ENCODE measurements at regions not wholly inside any gene's neighbourhood (a gene's known extent, or its start where the extent isn't known, plus 50 kb on each side); places are given as distances from the start of the nearest gene placed in this dataset.

- intact Hi-C loops (cut with micrococcal nuclease), result no loop called here
- ChIA-PET POLR2A (no interaction called here), CTCF (no interaction called here)
- H3K4me3 Mint-ChIP-seq, result no peak overlapping the region
- H3K9me3 Mint-ChIP-seq, result peaks cover 37% of the 10 kb centered on the region
- H3K27ac Mint-ChIP-seq, result no peak overlapping the region
- peaks cover 12% of the 10 kb centered on the region for H3K36me3 Mint-ChIP-seq
- H3K4me1 Mint-ChIP-seq (ENCODE audit: low read depth), result no peaks in the 10 kb centered on the region
- no peak for DNase-seq
- no peaks in the 10 kb centered on the region for H3K27me3 Mint-ChIP-seq
Observed at GRCh38 chr4:148530114-148530513, 87.9 kb upstream of the NR3C2 start.

- peaks cover 2% of the 10 kb centered on the region for H3K36me3 Mint-ChIP-seq
- intact Hi-C loops (cut with micrococcal nuclease), result no loop called here
- POLR2A ChIA-PET, result no interaction called here
- CTCF ChIA-PET, result no interaction called here
- H3K9me3 Mint-ChIP-seq, result peaks cover 14% of the 10 kb centered on the region
- no peak overlapping the region for H3K27ac Mint-ChIP-seq
- no peaks in the 10 kb centered on the region for H3K4me1 Mint-ChIP-seq (ENCODE audit: low read depth)
- DNase-seq, result no peak
- no peaks in the 10 kb centered on the region for H3K27me3 Mint-ChIP-seq
- no peak overlapping the region for H3K4me3 Mint-ChIP-seq
Observed at GRCh38 chr4:148527571-148527970, 85.4 kb upstream of the NR3C2 start.

- DNase-seq, result no peak
- H3K27ac Mint-ChIP-seq, result no peak overlapping the region
- no peak overlapping the region for H3K4me3 Mint-ChIP-seq
- H3K36me3 Mint-ChIP-seq, result peaks cover 2% of the 10 kb centered on the region
- H3K4me1 Mint-ChIP-seq (ENCODE audit: low read depth), result no peaks in the 10 kb centered on the region
- POLR2A ChIA-PET, result no interaction called here
- H3K27me3 Mint-ChIP-seq, result no peaks in the 10 kb centered on the region
- CTCF ChIA-PET, result no interaction called here
- intact Hi-C loops (cut with micrococcal nuclease), result no loop called here
- peaks cover 3% of the 10 kb centered on the region for H3K9me3 Mint-ChIP-seq
Observed at GRCh38 chr4:148522995-148523394, 80.8 kb upstream of the NR3C2 start.

- no peaks in the 10 kb centered on the region for H3K27me3 Mint-ChIP-seq
- H3K27ac Mint-ChIP-seq, result no peak overlapping the region
- H3K9me3 Mint-ChIP-seq, result peaks cover 17% of the 10 kb centered on the region
- intact Hi-C loops (cut with micrococcal nuclease), result no loop called here
- H3K4me3 Mint-ChIP-seq, result no peak overlapping the region
- ChIA-PET POLR2A (no interaction called here), CTCF (no interaction called here)
- DNase-seq, result no peak
- H3K36me3 Mint-ChIP-seq, result peaks cover 2% of the 10 kb centered on the region
- H3K4me1 Mint-ChIP-seq (ENCODE audit: low read depth), result no peaks in the 10 kb centered on the region
Observed at GRCh38 chr4:148515248-148515647, 73.0 kb upstream of the NR3C2 start.

- Mint-ChIP-seq H3K9me3 (peaks cover 15% of the 10 kb centered on the region), H3K27me3 (no peaks in the 10 kb centered on the region), H3K36me3 (peaks cover 2% of the 10 kb centered on the region), H3K4me3 (no peak overlapping the region), H3K4me1 (ENCODE audit: low read depth) (no peaks in the 10 kb centered on the region), H3K27ac (no peak overlapping the region)
- ChIA-PET CTCF (no interaction called here), POLR2A (no interaction called here)
- intact Hi-C loops (cut with micrococcal nuclease), result no loop called here
- DNase-seq, result no peak
Observed at GRCh38 chr4:148514581-148514980, 72.4 kb upstream of the NR3C2 start.

GRCh38 chr4:148514041-148514440, 71.8 kb upstream of the NR3C2 start:
- Mint-ChIP-seq H3K27me3 (no peaks in the 10 kb centered on the region), H3K4me3 (no peak overlapping the region), H3K36me3 (no peaks in the 10 kb centered on the region), H3K4me1 (ENCODE audit: low read depth) (no peaks in the 10 kb centered on the region), H3K27ac (no peak overlapping the region), H3K9me3 (peaks cover 14% of the 10 kb centered on the region)
- intact Hi-C loops (cut with micrococcal nuclease), result no loop called here
- DNase-seq, result no peak
- CTCF ChIA-PET, result no interaction called here
- POLR2A ChIA-PET, result no interaction called here

GRCh38 chr4:148510211-148510610, 68.0 kb upstream of the NR3C2 start:
- intact Hi-C loops (cut with micrococcal nuclease), result no loop called here
- H3K36me3 Mint-ChIP-seq, result no peaks in the 10 kb centered on the region
- no peak overlapping the region for H3K4me3 Mint-ChIP-seq
- ChIA-PET CTCF (no interaction called here), POLR2A (no interaction called here)
- H3K9me3 Mint-ChIP-seq, result no peaks in the 10 kb centered on the region
- no peaks in the 10 kb centered on the region for H3K4me1 Mint-ChIP-seq (ENCODE audit: low read depth)
- DNase-seq, result no peak
- H3K27me3 Mint-ChIP-seq, result no peaks in the 10 kb centered on the region
- no peak overlapping the region for H3K27ac Mint-ChIP-seq

- H3K4me3 Mint-ChIP-seq, result no peak overlapping the region
- H3K36me3 Mint-ChIP-seq, result no peaks in the 10 kb centered on the region
- intact Hi-C loops (cut with micrococcal nuclease), result no loop called here
- no peaks in the 10 kb centered on the region for H3K9me3 Mint-ChIP-seq
- no peak for DNase-seq
- no peak overlapping the region for H3K27ac Mint-ChIP-seq
- no peaks in the 10 kb centered on the region for H3K27me3 Mint-ChIP-seq
- ChIA-PET CTCF (no interaction called here), POLR2A (no interaction called here)
- H3K4me1 Mint-ChIP-seq (ENCODE audit: low read depth), result no peaks in the 10 kb centered on the region
Observed at GRCh38 chr4:148503681-148504080, 61.5 kb upstream of the NR3C2 start.

- no peaks in the 10 kb centered on the region for H3K27me3 Mint-ChIP-seq
- no peak overlapping the region for H3K4me3 Mint-ChIP-seq
- intact Hi-C loops (cut with micrococcal nuclease), result no loop called here
- CTCF ChIA-PET, result no interaction called here
- H3K9me3 Mint-ChIP-seq, result no peaks in the 10 kb centered on the region
- DNase-seq, result no peak
- no peaks in the 10 kb centered on the region for H3K36me3 Mint-ChIP-seq
- H3K27ac Mint-ChIP-seq, result no peak overlapping the region
- POLR2A ChIA-PET, result no interaction called here
- no peaks in the 10 kb centered on the region for H3K4me1 Mint-ChIP-seq (ENCODE audit: low read depth)
Observed at GRCh38 chr4:148497258-148497657, 55.0 kb upstream of the NR3C2 start.

- no peak overlapping the region for H3K4me3 Mint-ChIP-seq
- H3K36me3 Mint-ChIP-seq, result no peaks in the 10 kb centered on the region
- ChIA-PET POLR2A (no interaction called here), CTCF (no interaction called here)
- intact Hi-C loops (cut with micrococcal nuclease), result no loop called here
- H3K27ac Mint-ChIP-seq, result no peak overlapping the region
- no peaks in the 10 kb centered on the region for H3K9me3 Mint-ChIP-seq
- DNase-seq, result no peak
- no peaks in the 10 kb centered on the region for H3K27me3 Mint-ChIP-seq
- no peaks in the 10 kb centered on the region for H3K4me1 Mint-ChIP-seq (ENCODE audit: low read depth)
Observed at GRCh38 chr4:148495463-148495862, 53.2 kb upstream of the NR3C2 start.

All from activated CD4-positive, alpha-beta memory T cell treated with anti-CD3 and anti-CD28 coated beads for 36 hours (primary cell).